HG03342 (cell line): ENCODE measurements at regions not wholly inside any gene's neighbourhood (a gene's known extent, or its start where the extent isn't known, plus 50 kb on each side); places are given as distances from the start of the nearest gene placed in this dataset.

ENCODE experiments used
- ATAC-seq: cut with Tn5 transposase; IDR thresholded peaks from one replicate; pipeline ENCODE4 v1.9.1; 2021; ENCODE audit warnings: mild to moderate bottlenecking, moderate library complexity; ENCODE audit not compliant: unreplicated experiment

DNA sequence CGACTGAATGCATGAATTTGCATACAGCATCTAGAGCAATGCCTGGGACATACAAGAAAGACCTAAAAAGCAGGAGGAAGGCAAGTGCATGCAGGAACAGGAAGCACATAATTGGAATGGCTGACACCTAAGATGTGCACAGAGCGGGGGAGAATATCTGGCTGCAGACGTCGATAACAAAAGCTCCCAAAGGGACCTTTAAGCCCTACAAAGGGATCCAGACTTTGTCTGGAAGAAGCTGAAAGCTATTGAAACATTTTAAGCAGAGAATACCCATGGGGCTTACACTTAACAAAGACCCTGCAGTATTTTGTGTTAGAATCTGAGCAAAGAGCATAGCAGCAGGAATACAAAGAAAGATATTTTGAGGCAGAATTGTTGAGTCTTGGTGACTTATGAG lies 107.4 kb upstream of the CLDN10 start:
- ATAC-seq, result no peak

DNA sequence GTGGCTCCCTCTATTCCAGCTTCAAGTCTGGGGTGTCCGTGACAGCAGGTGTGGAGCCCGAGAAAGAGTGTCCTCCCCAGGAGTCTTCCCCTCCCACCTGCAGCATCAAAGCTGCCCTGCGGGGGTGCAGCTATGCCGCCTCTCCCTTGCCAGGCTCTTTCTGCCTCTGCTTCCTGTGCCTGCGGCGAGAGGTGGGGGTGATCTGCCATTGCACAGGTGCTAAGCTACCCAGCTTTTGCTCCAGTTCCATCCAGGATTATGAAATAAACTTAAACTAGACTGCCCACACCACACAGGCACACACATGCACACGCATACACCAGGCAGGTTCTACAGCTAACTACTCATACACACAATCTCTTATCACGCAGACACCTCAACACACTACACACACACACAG lies 104.7 kb upstream of the CLDN10 start:
- no peak for ATAC-seq

DNA sequence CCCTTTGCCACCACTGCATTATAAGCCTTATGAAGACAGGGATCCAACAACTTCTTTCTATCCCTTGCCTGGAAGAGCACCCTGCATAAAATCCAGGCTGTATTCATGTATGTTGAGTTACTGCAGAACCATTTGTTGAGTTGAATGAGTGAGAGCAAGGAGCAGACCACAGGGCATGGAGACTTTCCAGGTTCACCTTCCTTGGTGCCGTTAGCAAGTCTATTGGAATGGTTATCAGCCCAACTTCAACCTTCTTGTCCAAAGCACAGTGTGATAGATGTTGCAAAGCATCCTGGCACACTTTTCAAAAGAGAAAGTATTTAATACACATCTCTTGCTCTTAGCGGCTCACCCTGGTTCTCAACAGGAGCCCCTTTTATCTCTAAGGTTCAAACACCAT lies 100.9 kb upstream of the CLDN10 start:
- no peak for ATAC-seq

DNA sequence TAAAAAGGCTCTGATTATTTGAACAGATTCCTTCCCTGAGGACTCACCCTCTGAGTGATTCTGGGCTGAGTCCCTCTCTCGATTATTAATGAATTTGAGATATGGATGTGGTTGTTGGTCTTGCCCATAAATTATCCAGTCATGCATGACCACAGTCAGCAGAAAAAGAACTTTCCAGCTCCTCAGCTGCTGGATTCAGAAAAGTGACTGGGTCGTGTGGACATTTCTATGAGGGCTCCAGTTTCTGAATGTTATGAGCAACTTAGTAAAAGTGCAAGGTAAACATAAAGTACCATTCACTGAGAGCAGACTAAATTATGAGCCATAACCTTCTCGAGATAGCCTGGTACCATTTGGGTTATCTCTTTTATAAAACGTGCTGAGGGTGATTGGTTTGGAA lies 100.1 kb upstream of the CLDN10 start:
- ATAC-seq, result no peak

DNA sequence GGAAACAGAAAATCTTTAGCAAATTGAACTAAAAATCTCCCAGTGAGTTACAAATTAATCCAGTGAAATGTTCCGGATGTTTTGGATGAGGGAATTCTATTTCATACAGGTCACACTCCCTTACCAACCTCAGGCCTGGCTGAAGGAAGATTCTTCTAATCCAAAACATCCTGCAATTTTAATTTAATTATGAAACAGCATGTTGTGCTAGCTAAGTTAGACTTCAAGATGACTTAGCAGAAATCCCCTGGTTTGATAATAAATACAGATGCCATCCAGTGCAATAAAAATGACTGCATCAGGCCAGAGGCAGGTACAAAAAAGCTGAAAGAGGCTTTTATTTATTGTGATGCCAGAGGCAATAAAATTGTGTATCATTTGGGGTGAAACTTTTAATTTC lies 96.7 kb upstream of the CLDN10 start:
- ATAC-seq, result no peak

DNA sequence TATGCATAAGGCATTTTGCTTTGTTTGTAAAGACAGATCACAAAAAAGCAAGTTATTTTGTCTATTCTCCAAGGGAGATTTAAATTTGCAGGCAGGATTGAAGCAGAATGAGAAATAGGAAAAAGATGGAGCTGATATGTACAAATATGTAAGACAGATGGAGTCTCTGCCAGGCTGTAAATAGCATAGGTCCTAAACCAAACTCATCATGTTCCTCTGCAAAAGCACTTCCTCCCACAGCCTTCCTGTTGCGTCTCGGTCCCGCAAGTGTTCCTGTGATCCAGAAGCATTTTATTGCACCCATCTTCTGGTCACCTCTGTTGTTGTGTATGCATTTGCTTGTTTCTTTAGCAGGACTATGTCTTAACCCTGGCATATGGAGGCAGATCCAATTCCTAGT lies 95.7 kb upstream of the CLDN10 start:
- ATAC-seq, result no peak

DNA sequence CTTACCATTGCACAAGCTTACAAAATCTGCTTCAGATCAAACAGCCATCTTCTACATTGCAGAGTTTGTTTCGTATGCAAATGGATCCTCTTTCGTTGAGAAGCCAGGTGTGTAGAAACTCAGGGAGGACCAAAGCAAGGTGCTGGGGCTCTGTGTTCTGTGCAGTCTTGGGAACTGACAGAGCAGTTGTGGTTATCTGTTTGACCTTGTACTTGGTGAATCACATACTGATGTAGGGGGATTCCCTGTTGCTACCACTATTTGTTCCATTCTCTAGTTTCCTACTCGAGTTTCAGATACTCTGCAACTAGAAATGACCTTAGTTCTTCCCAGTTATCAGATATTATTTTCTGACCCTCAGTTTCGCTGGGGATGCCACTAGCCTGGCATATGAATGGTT lies 95.2 kb upstream of the CLDN10 start:
- ATAC-seq, result peak; percentile 99

DNA sequence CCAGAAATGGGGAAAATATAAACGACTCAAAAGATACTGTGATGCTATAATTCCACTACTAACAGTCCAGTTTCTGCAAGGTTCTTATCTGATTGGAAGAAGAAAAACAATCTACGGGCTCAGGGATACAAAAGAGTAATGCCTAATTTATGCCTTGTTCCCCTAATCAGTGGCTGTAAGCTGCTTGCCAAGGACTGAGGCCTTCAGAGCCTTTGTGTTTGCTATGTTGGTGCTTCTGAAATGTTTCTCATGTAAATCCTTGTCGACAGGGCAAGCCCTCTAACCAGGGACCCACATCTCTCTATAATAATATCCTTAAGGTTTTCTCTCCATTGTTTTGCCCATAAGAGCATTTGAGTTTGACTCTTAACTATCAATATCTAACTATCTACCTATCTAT lies 89.7 kb upstream of the CLDN10 start:
- no peak for ATAC-seq

DNA sequence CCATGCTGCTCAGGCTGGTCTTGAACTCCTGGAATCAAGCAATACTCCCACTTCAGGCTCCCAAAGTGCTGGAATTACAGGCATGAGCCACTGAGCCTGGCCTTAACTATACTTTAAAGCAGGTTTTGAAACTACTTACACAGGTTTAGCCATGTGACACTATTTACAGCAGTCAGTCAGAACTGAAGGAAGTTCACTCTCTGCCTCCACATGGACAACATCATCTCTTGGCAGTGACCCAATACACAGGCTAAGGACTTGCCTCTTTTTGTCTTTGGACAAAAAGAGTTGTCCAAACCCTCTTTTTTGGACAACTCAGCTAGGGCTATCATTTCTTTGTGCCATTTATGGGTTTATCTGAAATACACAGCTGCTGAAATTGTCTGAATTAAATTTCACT lies 89.0 kb upstream of the CLDN10 start:
- no peak for ATAC-seq

DNA sequence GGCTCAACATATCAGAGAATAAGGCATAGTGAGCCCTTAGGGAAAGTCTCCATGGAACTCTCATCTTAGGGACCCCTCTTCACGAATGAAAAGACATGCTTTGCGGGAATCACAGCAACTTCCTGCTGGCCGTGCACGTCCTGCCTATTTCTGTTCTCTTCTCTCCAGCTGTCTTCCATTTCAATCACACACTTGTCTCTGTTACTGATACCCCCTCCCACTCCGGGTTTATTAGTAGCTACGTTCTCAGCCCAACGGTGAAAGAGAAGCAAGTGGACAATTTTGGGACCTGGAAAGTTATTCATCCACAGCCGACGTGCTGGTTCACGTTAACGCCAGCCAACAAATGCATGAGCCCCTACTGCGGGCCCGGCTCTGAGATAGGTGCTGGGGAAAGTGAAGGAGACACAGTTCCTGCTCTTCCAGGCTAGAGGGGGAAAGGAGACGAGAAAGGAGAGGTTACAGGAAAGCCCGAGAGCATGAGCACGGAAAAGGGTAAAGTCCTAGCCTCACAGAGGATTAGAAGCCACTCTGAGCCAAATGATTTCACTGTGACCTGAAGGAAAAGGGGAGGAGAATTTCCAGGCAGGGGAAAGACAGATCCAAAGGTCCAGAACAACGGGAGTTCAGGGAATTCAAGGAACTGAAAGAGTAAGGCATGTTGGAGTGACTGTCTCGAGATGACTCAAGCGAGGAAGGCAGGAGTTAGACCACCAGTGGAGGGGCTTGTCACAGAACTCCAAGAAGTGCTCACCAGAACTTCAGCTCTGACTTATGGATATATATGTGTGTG lies 81.8 kb upstream of the CLDN10 start:
- ATAC-seq, result no peak

DNA sequence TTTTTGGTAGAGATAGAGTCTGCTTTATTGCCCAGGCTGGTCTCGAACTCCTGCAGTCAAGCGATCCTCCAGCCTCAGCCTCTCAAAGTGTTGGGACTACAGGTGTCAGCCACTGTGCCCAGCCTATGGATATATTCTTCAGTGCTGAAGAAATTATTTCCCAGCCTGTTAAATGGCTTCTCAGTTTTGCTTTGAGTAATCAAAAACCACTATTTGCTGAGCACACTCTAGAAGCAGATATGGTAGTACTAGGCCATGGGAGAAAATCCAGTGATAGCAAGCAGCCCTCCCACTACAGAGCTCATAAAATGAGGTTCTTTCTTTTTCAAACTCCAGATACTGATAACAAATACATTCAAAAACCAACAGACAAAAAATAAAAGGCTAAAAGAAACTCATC lies 80.6 kb upstream of the CLDN10 start:
- no peak for ATAC-seq

DNA sequence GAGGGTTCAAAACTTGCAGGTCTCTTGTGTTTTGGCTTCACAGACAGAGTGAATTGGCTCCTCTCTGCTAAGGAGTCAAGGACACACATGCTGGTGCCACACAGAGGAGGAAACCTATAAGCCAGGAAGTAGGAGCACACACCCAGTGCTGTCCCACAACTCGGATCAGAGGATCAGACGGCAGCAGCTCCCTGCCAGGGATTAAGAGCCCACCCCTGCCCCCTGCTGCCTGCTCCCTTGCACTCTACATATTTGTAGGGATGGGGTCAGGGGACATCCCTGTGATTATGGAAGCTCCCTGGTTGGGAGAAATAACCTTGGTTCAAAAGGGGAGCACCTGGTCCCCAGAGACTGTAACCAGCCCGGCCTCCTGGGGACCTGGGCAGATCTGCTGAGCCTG lies 77.5 kb upstream of the CLDN10 start:
- no peak for ATAC-seq

DNA sequence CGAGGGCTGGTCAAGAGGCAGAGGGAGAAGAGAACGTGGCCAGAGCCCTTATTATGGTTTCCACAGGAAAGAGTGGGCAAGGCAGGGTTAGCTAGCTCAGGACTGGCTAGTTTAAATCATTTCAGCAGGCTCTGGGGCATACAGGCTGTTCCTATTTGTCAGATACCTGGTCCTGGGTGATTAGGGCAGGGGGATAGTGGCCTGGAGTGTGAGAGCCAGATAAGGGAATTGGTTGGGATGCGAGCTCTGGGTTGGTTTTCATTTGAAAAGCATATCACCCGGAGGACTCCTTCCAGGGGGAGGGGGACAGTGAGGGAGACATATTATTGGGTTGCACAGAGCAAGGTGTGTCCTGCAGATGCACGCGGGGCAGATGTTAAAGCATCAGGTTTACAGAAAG lies 75.3 kb upstream of the CLDN10 start:
- ATAC-seq, result no peak

DNA sequence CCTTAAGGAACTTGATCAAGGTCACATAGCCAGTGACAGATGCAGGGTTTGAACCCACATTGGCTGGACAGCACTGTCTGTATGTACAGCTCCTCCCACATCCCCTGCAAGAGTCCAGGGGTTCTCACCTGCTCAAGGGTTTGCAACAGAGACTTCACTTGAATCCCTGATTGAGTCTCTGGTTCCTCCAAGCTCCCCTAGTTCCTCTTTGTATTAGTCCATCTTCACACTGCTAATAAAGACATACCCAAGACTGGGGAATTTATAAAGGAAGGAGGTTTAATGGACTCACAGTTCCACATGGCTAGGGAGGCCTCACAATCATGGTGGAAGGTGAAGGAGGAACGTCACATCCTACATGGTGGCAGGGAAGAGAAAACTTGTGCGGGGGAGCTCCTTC lies 72.8 kb upstream of the CLDN10 start:
- peak; percentile 22 for ATAC-seq

DNA sequence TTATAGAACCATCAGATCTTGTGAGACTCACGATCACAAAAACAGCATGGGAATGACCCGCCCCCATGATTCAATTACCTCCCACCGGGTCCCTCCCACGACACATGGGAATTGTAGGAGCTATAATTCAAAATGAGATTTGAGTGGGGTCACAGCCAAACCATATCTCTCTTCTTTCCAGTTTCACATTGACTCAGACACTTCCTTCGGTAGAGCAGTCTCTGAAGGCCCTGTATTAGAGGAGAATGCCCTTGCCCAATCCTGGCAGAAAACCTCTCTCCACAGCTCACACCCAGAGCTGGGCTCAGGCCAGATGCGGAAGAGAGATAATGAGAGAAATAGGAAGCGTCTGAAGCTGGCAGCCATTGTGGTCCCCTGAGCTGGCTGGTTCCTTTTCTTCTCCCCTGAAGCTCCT lies 72.4 kb upstream of the CLDN10 start:
- peak; percentile 60 for ATAC-seq

DNA sequence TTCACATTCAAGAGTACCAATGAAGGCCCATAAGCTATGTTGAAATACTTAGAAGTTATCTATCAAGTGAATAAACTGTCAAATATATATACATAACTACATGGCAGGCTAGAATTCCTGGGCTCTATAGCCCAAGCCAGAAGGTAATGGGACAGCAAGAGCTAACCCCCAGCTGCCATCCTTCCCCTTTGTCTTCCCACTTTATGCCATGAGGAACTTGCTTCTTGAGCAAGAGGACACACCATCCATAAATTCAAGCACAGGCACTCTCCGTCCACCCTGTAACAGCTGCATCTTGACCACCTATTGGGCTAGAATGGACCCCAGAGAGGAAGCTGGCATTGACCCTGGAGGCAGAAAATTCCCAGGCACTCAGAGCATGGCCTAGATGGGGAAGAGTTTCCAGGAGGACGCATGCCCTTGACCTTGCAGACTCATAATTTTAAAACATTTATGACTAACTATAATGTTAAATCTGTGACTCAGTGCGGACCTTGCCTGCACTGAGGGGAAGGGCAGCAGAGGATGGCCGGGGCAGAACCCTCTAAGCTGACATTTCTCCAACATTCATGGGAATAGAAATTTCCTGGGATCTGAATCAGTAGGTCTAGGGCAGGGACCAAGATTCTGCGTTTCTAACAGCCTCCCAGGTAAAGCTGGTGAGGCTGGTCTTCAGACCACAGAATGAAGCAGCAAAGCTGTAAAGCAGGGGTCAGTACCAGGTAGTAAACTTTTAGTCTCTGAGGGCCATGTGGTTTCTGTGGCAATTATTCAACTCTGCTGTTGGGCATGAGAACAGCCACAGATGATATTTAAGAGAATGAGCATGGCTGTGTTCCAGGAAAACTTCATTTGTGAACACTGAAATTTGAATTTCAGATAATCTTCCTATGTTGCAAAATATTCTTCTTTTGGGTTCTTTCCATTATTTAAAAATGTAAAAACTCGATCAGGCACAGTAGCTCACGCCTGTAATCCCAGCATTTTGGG lies 71.4 kb upstream of the CLDN10 start:
- no peak for ATAC-seq

DNA sequence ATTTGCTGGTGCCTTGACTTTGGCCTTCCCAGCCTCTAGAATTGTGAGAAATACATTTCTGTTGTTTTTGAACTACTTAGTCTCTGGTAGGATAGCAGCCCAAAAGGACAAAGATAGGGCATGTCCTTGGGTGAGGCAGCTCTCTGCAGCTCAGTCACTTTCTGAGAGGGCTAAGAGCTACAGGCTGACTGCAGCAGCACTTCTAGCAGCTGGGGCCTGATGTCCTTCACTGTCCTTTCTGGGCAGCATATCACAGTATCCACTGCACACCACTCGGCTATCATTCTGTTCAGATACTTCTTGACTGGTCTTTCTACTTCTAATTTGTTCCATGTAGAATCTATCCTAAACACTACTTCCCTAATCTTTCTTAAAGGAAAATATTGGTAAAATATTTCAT lies 68.5 kb upstream of the CLDN10 start:
- no peak for ATAC-seq

DNA sequence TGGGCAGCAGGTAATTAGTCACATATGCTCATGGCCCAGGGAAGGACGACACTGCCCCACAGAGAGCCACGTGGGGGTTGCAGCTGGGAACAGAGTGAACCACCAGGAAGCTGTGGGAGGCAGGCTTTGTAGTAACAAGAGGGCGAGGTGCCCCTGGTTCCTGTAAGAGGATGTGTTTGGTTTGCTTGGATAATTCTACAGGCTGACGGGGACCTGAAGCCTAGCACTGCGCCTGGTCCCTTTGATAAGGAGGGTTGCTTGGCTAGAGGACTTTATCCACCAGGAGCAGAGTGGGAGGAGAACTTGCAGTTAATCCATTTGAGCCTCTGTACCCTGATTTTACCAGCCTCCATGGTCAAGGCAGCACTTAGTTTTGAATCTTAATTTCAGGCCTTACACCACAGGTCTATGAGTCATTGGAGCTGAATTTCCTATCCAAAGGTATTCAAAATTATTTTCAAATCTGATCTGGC lies 67.4 kb upstream of the CLDN10 start:
- ATAC-seq, result no peak

DNA sequence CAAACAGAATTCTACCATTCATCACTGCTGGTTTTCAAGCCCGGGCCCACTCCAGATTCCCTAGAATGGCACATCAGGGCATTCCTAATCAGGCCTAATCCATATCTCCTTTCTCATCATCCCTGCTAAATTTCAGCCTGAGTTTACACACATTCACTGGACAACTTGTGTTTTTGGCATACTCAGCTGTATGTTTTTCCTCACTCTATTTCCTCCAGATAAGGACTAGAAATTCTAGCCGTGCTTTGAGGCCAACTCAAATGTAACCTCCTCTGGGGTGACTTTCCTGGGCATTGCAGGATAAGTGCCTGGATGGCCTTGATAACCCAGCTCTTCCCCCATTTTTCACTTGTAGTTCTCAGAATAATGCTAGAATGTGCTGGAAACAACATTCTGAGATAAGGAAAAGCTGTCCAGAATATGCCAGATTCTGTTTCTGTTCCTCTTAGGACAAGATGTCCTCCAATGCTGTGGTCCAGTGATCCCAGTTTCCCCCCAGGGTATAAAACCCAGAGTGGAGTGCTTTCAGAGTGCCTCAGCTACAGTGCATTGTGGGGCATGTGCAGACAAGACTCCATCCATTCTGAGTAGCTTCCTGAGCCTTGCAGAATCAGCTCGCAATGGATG lies 66.9 kb upstream of the CLDN10 start:
- no peak for ATAC-seq

DNA sequence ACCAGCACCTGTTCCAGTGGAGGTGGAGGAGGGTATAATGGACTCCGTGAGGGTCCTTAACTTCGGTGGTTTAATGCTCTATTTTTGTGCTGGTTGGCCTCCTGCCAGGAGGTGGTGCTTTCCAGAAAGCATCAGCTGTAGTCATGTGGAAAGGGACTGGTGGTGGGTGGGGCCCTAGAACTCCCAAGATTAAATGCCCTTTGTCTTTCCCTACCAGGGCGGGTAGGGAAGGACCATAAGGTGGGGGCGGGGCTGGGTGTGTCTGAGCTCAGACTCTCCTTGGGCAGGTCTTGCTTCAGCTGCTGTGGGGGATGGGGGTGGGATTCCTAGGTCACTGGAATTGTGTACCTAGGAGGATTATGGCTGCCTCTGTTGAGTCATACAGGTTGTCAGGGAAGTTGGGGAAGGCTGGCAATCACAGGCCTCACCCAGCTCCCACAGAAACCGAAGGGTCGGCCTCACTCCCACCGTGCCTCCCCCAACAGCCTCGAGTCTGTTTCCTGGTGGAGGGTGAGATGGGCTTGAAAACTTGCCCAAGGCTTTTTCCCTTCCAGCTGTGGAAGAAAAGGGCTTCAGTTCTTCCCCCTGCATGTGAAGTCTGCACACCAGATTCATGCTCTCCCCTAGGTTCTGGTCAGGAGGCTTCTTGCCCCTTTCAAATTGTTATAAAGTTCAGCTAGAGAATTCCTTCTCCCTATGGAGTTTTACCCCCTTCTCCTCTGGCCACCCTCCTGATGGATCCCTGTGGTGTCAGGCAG lies 60.3 kb upstream of the CLDN10 start:
- no peak for ATAC-seq
